ENCODE measurements at regions not wholly inside any gene's neighbourhood (a gene's known extent, or its start where the extent isn't known, plus 50 kb on each side); places are given as distances from the start of the nearest gene placed in this dataset.

DNA sequence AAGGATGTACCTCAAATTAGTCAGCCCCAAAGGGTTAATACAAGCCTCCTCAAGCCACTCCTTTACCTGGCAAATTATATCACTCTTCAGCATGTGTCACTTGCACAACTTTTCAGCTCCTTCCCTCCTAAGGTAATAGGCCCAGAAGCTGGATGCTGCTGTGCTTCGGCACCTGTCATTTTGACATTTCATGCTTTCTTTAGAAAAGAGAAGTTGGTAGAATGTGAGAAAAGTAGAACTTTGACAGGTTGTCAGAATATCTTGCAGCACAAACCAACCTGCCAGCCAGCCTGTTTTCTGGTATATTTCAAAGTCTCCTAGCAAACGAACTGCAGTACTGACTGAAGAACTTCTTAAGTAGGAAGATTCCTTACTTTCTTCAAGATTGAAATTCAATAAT, 2136.9 kb downstream of the MAT2B start:
- no peak overlapping the region for H3K4me2 ChIP-seq (ENCODE audit: insufficient read depth, low read length)

More for the DNA sequence above, 2136.9 kb downstream of the MAT2B start:
- Histone ChIP-seq H3K27ac (ENCODE audit: insufficient read depth, low read depth, low read length) (no peak overlapping the region), H2AFZ (ENCODE audit: low read depth, low read length) (no peak overlapping the region), H3K27me3 (ENCODE audit: control insufficient read depth in 2 of 2, insufficient read depth in 2 of 2, low read length in 2 of 2) (no peaks in the 10 kb centered on the region), H3K79me2 (ENCODE audit: control insufficient read depth, insufficient read depth, low read length) (no peaks in the 10 kb centered on the region), H3K36me3 (ENCODE audit: control insufficient read depth in 2 of 2, extremely low read depth in 1 of 2, insufficient read depth in 2 of 2, low read length in 2 of 2) (no peaks in the 10 kb centered on the region), H3K4me1 (ENCODE audit: control insufficient read depth, extremely low read depth, insufficient read depth, low read length) (no peaks in the 10 kb centered on the region), H3K4me3 (replicated peaks in 1 of 3; ENCODE audit: insufficient read depth in 1 of 3, low read depth in 1 of 3, low read length in 3 of 3) (no peak overlapping the region), H3K9me1 (replicated peaks; ENCODE audit: control insufficient read depth, extremely low read depth, insufficient read depth, low read length) (no peaks in the 10 kb centered on the region), H3K9me3 (replicated peaks; ENCODE audit: control insufficient read depth, insufficient read depth, low read length) (no peaks in the 10 kb centered on the region), H3K9ac (replicated peaks; ENCODE audit: extremely low read depth, insufficient read depth, low read length) (no peak overlapping the region), H4K20me1 (replicated peaks; ENCODE audit: control insufficient read depth, extremely low read depth, insufficient read depth, low read length) (no peaks in the 10 kb centered on the region)
- no peak for DNase-seq (ENCODE audit: low read depth, low spot score)
- FAIRE-seq, result no peak
- POLR2A ChIA-PET, result no interaction called here
- intact Hi-C loops (cut with micrococcal nuclease) (no loop called here), dilution Hi-C loops (cut with MboI; ENCODE audit: extremely low pct_ligation_motif_present, low sequenced_read_pairs) (no loop called here)
- TF ChIP-seq EZH2 (IDR thresholded peaks at IDR 0.05; ENCODE audit: borderline replicate concordance, low read depth, low read length, severe bottlenecking), result no peak
- TF ChIP-seq, protein P1, sequence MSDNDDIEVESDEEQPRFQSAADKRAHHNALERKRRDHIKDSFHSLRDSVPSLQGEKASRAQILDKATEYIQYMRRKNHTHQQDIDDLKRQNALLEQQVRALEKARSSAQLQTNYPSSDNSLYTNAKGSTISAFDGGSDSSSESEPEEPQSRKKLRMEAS (IDR thresholded peaks at IDR 0.05; ENCODE audit: insufficient read depth, insufficient read length), result no peak
- no peak for TF ChIP-seq FOS (IDR thresholded peaks at IDR 0.05; ENCODE audit: borderline replicate concordance, insufficient read depth, low read length)
- no peak for TF ChIP-seq MYC (IDR thresholded peaks at IDR 0.05; ENCODE audit: low read depth, low read length)
- TF ChIP-seq POLR2AphosphoS5 (IDR thresholded peaks at IDR 0.05; ENCODE audit: insufficient read depth, low read depth, low read length), result no peak
- TF ChIP-seq, protein P2, sequence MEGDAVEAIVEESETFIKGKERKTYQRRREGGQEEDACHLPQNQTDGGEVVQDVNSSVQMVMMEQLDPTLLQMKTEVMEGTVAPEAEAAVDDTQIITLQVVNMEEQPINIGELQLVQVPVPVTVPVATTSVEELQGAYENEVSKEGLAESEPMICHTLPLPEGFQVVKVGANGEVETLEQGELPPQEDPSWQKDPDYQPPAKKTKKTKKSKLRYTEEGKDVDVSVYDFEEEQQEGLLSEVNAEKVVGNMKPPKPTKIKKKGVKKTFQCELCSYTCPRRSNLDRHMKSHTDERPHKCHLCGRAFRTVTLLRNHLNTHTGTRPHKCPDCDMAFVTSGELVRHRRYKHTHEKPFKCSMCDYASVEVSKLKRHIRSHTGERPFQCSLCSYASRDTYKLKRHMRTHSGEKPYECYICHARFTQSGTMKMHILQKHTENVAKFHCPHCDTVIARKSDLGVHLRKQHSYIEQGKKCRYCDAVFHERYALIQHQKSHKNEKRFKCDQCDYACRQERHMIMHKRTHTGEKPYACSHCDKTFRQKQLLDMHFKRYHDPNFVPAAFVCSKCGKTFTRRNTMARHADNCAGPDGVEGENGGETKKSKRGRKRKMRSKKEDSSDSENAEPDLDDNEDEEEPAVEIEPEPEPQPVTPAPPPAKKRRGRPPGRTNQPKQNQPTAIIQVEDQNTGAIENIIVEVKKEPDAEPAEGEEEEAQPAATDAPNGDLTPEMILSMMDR (IDR thresholded peaks at IDR 0.05; ENCODE audit: extremely low read depth in 1 of 2, insufficient read depth in 1 of 2, low read depth in 1 of 2, low read length in 2 of 2), result no peak
- BruUV-seq (replicated peaks), result no TSS peak
- CTCF ChIA-PET, result no interaction called here

All from endothelial cell of umbilical vein (primary cell).